ENCODE measurements at regions not wholly inside any gene's neighbourhood (a gene's known extent, or its start where the extent isn't known, plus 50 kb on each side); places are given as distances from the start of the nearest gene placed in this dataset.

DNA sequence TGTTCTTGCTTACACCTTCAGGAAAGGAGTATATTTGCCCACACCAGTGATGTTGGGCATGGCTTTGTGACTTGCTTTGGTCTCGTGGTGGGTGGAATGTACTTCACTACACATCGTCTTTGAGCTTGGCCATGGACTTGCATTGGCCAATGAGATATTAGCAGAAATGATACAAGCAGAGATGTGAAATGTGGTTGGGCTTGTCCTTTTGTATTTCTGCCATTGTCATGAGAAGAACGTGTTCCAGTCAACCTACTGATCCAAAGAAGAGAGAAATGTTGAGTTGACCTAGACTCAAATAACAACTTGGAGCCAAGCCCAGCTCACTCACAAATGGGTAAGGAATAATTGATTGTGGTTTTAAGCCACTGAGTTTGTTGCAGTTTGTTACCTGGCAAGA, 138.4 kb upstream of the ARX start:
- TF ChIP-seq, protein P1, sequence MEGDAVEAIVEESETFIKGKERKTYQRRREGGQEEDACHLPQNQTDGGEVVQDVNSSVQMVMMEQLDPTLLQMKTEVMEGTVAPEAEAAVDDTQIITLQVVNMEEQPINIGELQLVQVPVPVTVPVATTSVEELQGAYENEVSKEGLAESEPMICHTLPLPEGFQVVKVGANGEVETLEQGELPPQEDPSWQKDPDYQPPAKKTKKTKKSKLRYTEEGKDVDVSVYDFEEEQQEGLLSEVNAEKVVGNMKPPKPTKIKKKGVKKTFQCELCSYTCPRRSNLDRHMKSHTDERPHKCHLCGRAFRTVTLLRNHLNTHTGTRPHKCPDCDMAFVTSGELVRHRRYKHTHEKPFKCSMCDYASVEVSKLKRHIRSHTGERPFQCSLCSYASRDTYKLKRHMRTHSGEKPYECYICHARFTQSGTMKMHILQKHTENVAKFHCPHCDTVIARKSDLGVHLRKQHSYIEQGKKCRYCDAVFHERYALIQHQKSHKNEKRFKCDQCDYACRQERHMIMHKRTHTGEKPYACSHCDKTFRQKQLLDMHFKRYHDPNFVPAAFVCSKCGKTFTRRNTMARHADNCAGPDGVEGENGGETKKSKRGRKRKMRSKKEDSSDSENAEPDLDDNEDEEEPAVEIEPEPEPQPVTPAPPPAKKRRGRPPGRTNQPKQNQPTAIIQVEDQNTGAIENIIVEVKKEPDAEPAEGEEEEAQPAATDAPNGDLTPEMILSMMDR (IDR thresholded peaks at IDR 0.05) = no peak
- no peaks in the 10 kb centered on the region for H3K4me1 ChIP-seq
- ATAC-seq (no peak), DNase-seq (no peak)
- 56 to 60% methylated on average over 3 of the region's 3 CpGs for WGBS, 2 donors
- H3K9me3 ChIP-seq = no peaks in the 10 kb centered on the region
- no peak overlapping the region for H3K27ac ChIP-seq
- intact Hi-C loops (cut with DNase I) = no loop called here
- H3K36me3 ChIP-seq = no peaks in the 10 kb centered on the region
- peaks cover 0 to 56% (median 0%) of the 10 kb centered on the region in 7 donors for H3K27me3 ChIP-seq
- H3K4me3 ChIP-seq = no peak overlapping the region

DNA sequence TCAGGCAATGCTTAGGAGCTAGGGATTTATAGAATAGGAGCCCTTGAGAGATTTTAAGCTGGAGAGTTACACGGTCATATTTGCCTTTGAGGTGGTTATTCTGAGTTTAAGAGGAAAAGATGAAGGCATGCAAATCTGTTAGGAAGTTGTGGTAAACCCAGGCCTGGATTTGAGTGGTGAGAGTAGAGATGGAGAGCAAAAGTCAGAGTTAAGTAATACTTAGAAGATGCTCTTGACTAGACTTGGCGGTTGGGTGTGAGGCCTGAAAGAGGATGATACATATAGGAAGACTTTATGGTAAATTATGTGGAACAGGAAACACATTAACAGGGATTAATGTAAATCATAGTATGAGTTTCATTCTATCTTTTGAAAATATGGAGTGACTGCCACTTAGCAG, 136.0 kb upstream of the ARX start:
- intact Hi-C loops (cut with DNase I) = no loop called here
- 91 to 97% methylated on average over 2 of the region's 2 CpGs for WGBS, 2 donors
- no peak for DNase-seq
- H3K4me3 ChIP-seq = no peak overlapping the region
- no peaks in the 10 kb centered on the region for H3K4me1 ChIP-seq
- no peaks in the 10 kb centered on the region for H3K36me3 ChIP-seq
- H3K27ac ChIP-seq = no peak overlapping the region
- ATAC-seq = no peak
- H3K27me3 ChIP-seq = peaks cover 0 to 42% (median 0%) of the 10 kb centered on the region in 7 donors
- H3K9me3 ChIP-seq = no peaks in the 10 kb centered on the region
- TF ChIP-seq, protein P1 (IDR thresholded peaks at IDR 0.05) = no peak

GRCh38 chrX:25144043-25144940, 128.5 kb upstream of the ARX start:
- no peak overlapping the region for H3K27ac ChIP-seq
- no peaks in the 10 kb centered on the region for H3K4me1 ChIP-seq
- TF ChIP-seq, protein P1 (IDR thresholded peaks at IDR 0.05) = peak in 8 of 9 donors; percentile 41 to 83 (median 66)
- H3K4me3 ChIP-seq = peak overlapping the region in 1 of 10 donors; percentile 28
- H3K9me3 ChIP-seq = no peaks in the 10 kb centered on the region
- intact Hi-C loops (cut with DNase I) = loop anchor here (1.0 to 10.0 kb wide), 11 partner anchors 299 to 749 kb away; no protein-coding TSS in a partner anchor
- 16 to 17% methylated on average over 19 of the region's 19 CpGs for WGBS, 2 donors
- no peaks in the 10 kb centered on the region for H3K36me3 ChIP-seq
- ATAC-seq = peak in 4 of 8 donors; percentile 35 to 55 (median 46)
- H3K27me3 ChIP-seq = peaks cover 0 to 51% (median 0%) of the 10 kb centered on the region in 7 donors
- DNase-seq = peak; percentile 26 to 30

- no peaks in the 10 kb centered on the region for H3K36me3 ChIP-seq
- TF ChIP-seq, protein P1 (IDR thresholded peaks at IDR 0.05) = no peak
- H3K27me3 ChIP-seq = peaks cover 0 to 58% (median 0%) of the 10 kb centered on the region in 7 donors
- intact Hi-C loops (cut with DNase I) = loop anchor here (5.0 to 10.0 kb wide), 8 partner anchors 299 to 749 kb away; no protein-coding TSS in a partner anchor
- no peaks in the 10 kb centered on the region for H3K9me3 ChIP-seq
- H3K4me3 ChIP-seq = no peak overlapping the region
- no peak overlapping the region for H3K27ac ChIP-seq
- ATAC-seq = no peak
- 64 to 66% methylated on average over 8 of the region's 8 CpGs for WGBS, 2 donors
- DNase-seq = no peak
- no peaks in the 10 kb centered on the region for H3K4me1 ChIP-seq
These were observed 127.8 kb upstream of the ARX start for GRCh38 chrX:25143596-25143995.
